T follicular helper cell (primary cell): ENCODE measurements at regions not wholly inside any gene's neighbourhood (a gene's known extent, or its start where the extent isn't known, plus 50 kb on each side); places are given as distances from the start of the nearest gene placed in this dataset.

Experiments used
- DNase-seq: peaks from one replicate; pipeline ENCODE4 v3.0.0-alpha.2; 2020; ENCODE audit warnings: low read depth

DNA sequence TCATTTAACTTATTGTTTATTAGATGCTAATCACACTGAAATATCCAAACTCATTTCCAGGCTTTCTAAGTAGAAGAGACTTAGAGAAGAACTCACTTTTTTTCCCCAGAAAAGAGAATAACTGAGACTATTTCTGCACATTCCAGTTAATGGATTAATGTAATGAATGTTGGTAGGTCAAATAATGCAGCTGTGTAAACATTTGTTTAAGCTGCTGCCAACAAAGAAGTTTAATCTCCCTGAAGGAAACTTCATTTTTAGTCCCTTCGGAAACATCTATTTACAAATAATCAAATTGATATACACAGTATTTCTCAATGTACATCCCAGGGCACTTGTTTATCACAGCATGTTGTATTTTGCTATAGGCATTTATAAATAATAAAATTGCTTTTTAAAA, 126.9 kb downstream of the KCNS3 start:
- DNase-seq: no peak

- no peak for DNase-seq
Measured at GRCh38 chr2:18001671-18002070, 123.2 kb downstream of the KCNS3 start.

GRCh38 chr2:17996978-17997377, 118.5 kb downstream of the KCNS3 start:
- DNase-seq: no peak

DNA sequence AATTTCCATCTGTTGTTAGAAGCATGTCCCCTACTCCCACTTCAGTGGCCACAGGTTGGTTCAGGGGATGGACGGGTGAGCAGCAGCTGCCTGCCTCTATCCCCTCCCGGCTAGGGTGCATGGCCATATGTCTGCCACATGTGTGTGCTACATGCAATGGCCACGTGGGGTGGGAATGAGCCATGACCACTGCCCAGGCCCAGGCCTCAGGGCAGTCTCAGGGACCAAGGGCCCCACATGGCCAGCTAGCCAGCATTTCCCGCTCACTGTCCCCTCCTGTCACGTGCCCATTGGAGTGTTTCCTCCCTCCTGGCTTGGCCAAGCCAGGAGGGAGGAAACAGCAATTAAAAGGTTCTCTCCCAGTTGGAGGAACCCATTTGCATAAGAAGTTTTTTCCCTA, 117.1 kb downstream of the KCNS3 start:
- DNase-seq: no peak
